Myocyte (in vitro differentiated cells): ENCODE measurements at regions not wholly inside any gene's neighbourhood (a gene's known extent, or its start where the extent isn't known, plus 50 kb on each side); places are given as distances from the start of the nearest gene placed in this dataset.

Source experiments
- DNase-seq: peaks from one replicate; pipeline ENCODE4 v3.0.0-alpha.2; 2012; ENCODE audit warnings: low read depth

- no peak for DNase-seq
Observed at GRCh38 chr1:60388092-60388987, 314.8 kb upstream of the C1orf87 start.

GRCh38 chr1:60387175-60387574 lies 313.6 kb upstream of the C1orf87 start:
- DNase-seq = no peak

GRCh38 chr1:60386249-60386648 lies 312.7 kb upstream of the C1orf87 start:
- peak; percentile 43 for DNase-seq

- no peak for DNase-seq
Observed at GRCh38 chr1:60376196-60376595, 302.6 kb upstream of the C1orf87 start.

- no peak for DNase-seq
Observed at GRCh38 chr1:60374537-60374936, 301.0 kb upstream of the C1orf87 start.

- DNase-seq = no peak
Observed at GRCh38 chr1:60367532-60367931, 294.0 kb upstream of the C1orf87 start.

- no peak for DNase-seq
Observed at GRCh38 chr1:60359431-60359830, 285.9 kb upstream of the C1orf87 start.

GRCh38 chr1:60350531-60350930 lies 277.0 kb upstream of the C1orf87 start:
- no peak for DNase-seq

- no peak for DNase-seq
Observed at GRCh38 chr1:60348884-60349283, 275.3 kb upstream of the C1orf87 start.

GRCh38 chr1:60345621-60346020 lies 272.1 kb upstream of the C1orf87 start:
- no peak for DNase-seq

GRCh38 chr1:60345049-60345448 lies 271.5 kb upstream of the C1orf87 start:
- no peak for DNase-seq

- no peak for DNase-seq
Observed at GRCh38 chr1:60343736-60344135, 270.2 kb upstream of the C1orf87 start.

GRCh38 chr1:60342569-60342968 lies 269.0 kb upstream of the C1orf87 start:
- DNase-seq = no peak

GRCh38 chr1:60341274-60341673 lies 267.7 kb upstream of the C1orf87 start:
- no peak for DNase-seq

- DNase-seq = no peak
Observed at GRCh38 chr1:60331647-60332046, 258.1 kb upstream of the C1orf87 start.

GRCh38 chr1:60329651-60330050 lies 256.1 kb upstream of the C1orf87 start:
- DNase-seq = no peak

- no peak for DNase-seq
Observed at GRCh38 chr1:60311838-60312237, 238.3 kb upstream of the C1orf87 start.

GRCh38 chr1:60299581-60299980 lies 226.0 kb upstream of the C1orf87 start:
- DNase-seq = no peak

GRCh38 chr1:60298290-60298689 lies 224.7 kb upstream of the C1orf87 start:
- DNase-seq = no peak

- DNase-seq = no peak
Observed at GRCh38 chr1:60296794-60297193, 223.2 kb upstream of the C1orf87 start.

GRCh38 chr1:60292140-60292539 lies 218.6 kb upstream of the C1orf87 start:
- no peak for DNase-seq

GRCh38 chr1:60290393-60290792 lies 216.8 kb upstream of the C1orf87 start:
- DNase-seq = no peak

- DNase-seq = no peak
Observed at GRCh38 chr1:60287536-60287935, 214.0 kb upstream of the C1orf87 start.
